ENCODE measurements at regions not wholly inside any gene's neighbourhood (a gene's known extent, or its start where the extent isn't known, plus 50 kb on each side); places are given as distances from the start of the nearest gene placed in this dataset.

DNA sequence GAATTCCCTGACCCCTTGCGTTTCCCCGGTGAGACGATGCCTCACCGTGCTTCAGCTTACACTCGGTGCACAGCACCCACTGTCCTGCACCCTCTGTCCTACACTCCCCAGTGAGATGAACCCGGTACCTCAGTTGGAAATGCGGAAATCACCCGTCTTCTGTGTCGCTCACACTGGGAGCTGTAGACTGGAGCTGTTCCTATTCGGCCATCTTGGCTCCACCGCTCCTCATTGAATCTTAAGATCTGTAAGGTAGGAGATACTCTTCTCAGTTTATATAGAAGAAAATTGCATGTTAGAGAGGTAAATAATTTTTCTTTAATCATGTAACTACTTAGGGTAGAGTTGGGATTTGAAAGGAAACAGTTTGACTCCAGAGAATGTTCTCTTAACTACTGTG lies 62.2 kb downstream of the DMRTA1 start:
- TF ChIP-seq, protein P1, sequence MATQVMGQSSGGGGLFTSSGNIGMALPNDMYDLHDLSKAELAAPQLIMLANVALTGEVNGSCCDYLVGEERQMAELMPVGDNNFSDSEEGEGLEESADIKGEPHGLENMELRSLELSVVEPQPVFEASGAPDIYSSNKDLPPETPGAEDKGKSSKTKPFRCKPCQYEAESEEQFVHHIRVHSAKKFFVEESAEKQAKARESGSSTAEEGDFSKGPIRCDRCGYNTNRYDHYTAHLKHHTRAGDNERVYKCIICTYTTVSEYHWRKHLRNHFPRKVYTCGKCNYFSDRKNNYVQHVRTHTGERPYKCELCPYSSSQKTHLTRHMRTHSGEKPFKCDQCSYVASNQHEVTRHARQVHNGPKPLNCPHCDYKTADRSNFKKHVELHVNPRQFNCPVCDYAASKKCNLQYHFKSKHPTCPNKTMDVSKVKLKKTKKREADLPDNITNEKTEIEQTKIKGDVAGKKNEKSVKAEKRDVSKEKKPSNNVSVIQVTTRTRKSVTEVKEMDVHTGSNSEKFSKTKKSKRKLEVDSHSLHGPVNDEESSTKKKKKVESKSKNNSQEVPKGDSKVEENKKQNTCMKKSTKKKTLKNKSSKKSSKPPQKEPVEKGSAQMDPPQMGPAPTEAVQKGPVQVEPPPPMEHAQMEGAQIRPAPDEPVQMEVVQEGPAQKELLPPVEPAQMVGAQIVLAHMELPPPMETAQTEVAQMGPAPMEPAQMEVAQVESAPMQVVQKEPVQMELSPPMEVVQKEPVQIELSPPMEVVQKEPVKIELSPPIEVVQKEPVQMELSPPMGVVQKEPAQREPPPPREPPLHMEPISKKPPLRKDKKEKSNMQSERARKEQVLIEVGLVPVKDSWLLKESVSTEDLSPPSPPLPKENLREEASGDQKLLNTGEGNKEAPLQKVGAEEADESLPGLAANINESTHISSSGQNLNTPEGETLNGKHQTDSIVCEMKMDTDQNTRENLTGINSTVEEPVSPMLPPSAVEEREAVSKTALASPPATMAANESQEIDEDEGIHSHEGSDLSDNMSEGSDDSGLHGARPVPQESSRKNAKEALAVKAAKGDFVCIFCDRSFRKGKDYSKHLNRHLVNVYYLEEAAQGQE (IDR thresholded peaks at IDR 0.05; ENCODE audit: borderline replicate concordance), result no peak
- no peak for TF ChIP-seq EP300 (conservative IDR thresholded peaks at IDR 0.05; ENCODE audit: poor library complexity, severe bottlenecking)
- TF ChIP-seq, protein P2, sequence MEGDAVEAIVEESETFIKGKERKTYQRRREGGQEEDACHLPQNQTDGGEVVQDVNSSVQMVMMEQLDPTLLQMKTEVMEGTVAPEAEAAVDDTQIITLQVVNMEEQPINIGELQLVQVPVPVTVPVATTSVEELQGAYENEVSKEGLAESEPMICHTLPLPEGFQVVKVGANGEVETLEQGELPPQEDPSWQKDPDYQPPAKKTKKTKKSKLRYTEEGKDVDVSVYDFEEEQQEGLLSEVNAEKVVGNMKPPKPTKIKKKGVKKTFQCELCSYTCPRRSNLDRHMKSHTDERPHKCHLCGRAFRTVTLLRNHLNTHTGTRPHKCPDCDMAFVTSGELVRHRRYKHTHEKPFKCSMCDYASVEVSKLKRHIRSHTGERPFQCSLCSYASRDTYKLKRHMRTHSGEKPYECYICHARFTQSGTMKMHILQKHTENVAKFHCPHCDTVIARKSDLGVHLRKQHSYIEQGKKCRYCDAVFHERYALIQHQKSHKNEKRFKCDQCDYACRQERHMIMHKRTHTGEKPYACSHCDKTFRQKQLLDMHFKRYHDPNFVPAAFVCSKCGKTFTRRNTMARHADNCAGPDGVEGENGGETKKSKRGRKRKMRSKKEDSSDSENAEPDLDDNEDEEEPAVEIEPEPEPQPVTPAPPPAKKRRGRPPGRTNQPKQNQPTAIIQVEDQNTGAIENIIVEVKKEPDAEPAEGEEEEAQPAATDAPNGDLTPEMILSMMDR (IDR thresholded peaks at IDR 0.05; ENCODE audit: poor library complexity, severe bottlenecking), result no peak
- no peak for TF ChIP-seq MXI1 (conservative IDR thresholded peaks at IDR 0.05; ENCODE audit: poor library complexity, severe bottlenecking)
- no peak for TF ChIP-seq POLR2AphosphoS5 (IDR thresholded peaks at IDR 0.05)
- TF ChIP-seq EZH2 (IDR thresholded peaks at IDR 0.05; ENCODE audit: borderline replicate concordance, insufficient read depth, low read length, poor library complexity, severe bottlenecking), result no peak
- TF ChIP-seq SMC3 (conservative IDR thresholded peaks at IDR 0.05; ENCODE audit: poor library complexity), result no peak
- no peak for TF ChIP-seq RAD21 (conservative IDR thresholded peaks at IDR 0.05)
